BE2C (cell line): ENCODE measurements at regions not wholly inside any gene's neighbourhood (a gene's known extent, or its start where the extent isn't known, plus 50 kb on each side); places are given as distances from the start of the nearest gene placed in this dataset.

Experiments
- DNase-seq: peaks from one replicate; pipeline ENCODE4 v3.0.0-alpha.2; 2020
- H3K27me3 ChIP-seq: fragments of 250-450 bp; sonication (Bioruptor Pico); 2 replicates; pipeline ENCODE4 v1.5.1; 2020; ENCODE audit warnings: mild to moderate bottlenecking
- H3K36me3 ChIP-seq: fragments of 250-450 bp; sonication (Bioruptor Pico); 2 replicates; pipeline ENCODE4 v1.5.1; 2020; ENCODE audit warnings: mild to moderate bottlenecking
- H3K4me1 ChIP-seq: fragments of 250-450 bp; sonication (Bioruptor Pico); 2 replicates; pipeline ENCODE4 v1.5.1; 2020
- H3K4me3 ChIP-seq: 2 replicates; pipeline ENCODE4 v1.5.1; 2011; ENCODE audit warnings: low read depth, low read length
- H3K9me3 ChIP-seq: fragments of 250-450 bp; sonication (Bioruptor Pico); 2 replicates; pipeline ENCODE4 v1.5.1; 2020
- CTCF ChIP-seq: IDR thresholded peaks from 2 replicates; pipeline ENCODE4 v1.5.1; 2012; ENCODE audit warnings: mild to moderate bottlenecking, low read depth, low read length

- Histone ChIP-seq H3K9me3 (no peaks in the 10 kb centered on the region), H3K4me3 (no peak overlapping the region), H3K4me1 (no peaks in the 10 kb centered on the region), H3K27me3 (no peaks in the 10 kb centered on the region), H3K36me3 (no peaks in the 10 kb centered on the region)
- no peak for DNase-seq
- no peak for TF ChIP-seq CTCF
Observed at GRCh38 chr18:54712758-54713157, 115.5 kb upstream of the RAB27B start.

GRCh38 chr18:54713386-54713785 lies 114.9 kb upstream of the RAB27B start:
- Histone ChIP-seq H3K36me3 (no peaks in the 10 kb centered on the region), H3K27me3 (no peaks in the 10 kb centered on the region), H3K4me1 (no peaks in the 10 kb centered on the region), H3K4me3 (no peak overlapping the region), H3K9me3 (no peaks in the 10 kb centered on the region)
- DNase-seq = no peak
- no peak for TF ChIP-seq CTCF

GRCh38 chr18:54714851-54715250 lies 113.4 kb upstream of the RAB27B start:
- Histone ChIP-seq H3K4me3 (no peak overlapping the region), H3K27me3 (no peaks in the 10 kb centered on the region), H3K36me3 (no peaks in the 10 kb centered on the region), H3K4me1 (no peaks in the 10 kb centered on the region), H3K9me3 (no peaks in the 10 kb centered on the region)
- DNase-seq = no peak
- TF ChIP-seq CTCF = no peak

GRCh38 chr18:54716586-54716985 lies 111.7 kb upstream of the RAB27B start:
- H3K9me3 ChIP-seq = no peaks in the 10 kb centered on the region
- H3K36me3 ChIP-seq = no peaks in the 10 kb centered on the region
- no peak overlapping the region for H3K4me3 ChIP-seq
- no peaks in the 10 kb centered on the region for H3K4me1 ChIP-seq
- H3K27me3 ChIP-seq = no peaks in the 10 kb centered on the region
- TF ChIP-seq CTCF = no peak
- no peak for DNase-seq

GRCh38 chr18:54717673-54718407 lies 110.4 kb upstream of the RAB27B start:
- Histone ChIP-seq H3K9me3 (no peaks in the 10 kb centered on the region), H3K27me3 (no peaks in the 10 kb centered on the region), H3K4me3 (peak overlapping the region; percentile 61), H3K4me1 (no peaks in the 10 kb centered on the region), H3K36me3 (no peaks in the 10 kb centered on the region)
- peak; percentile 44 for DNase-seq
- TF ChIP-seq CTCF = no peak

GRCh38 chr18:54718408-54718773 lies 109.9 kb upstream of the RAB27B start:
- Histone ChIP-seq H3K4me1 (no peaks in the 10 kb centered on the region), H3K36me3 (no peaks in the 10 kb centered on the region), H3K9me3 (no peaks in the 10 kb centered on the region), H3K27me3 (no peaks in the 10 kb centered on the region), H3K4me3 (peak overlapping the region; percentile 61)
- no peak for TF ChIP-seq CTCF
- DNase-seq = no peak
